ENCODE measurements at regions not wholly inside any gene's neighbourhood (a gene's known extent, or its start where the extent isn't known, plus 50 kb on each side); places are given as distances from the start of the nearest gene placed in this dataset.
"Not testable (repeated sequence)": the region's sequence is repeated elsewhere in the genome, so short reads cannot be mapped to it uniquely, and the experiment has no call there.

GRCh38 chr13:79915114-79915811 is 425.7 kb downstream of the SPRY2 start:
- no peak for DNase-seq (ENCODE audit: low spot score)

- no peak for DNase-seq (ENCODE audit: low spot score)
These were observed 427.6 kb downstream of the SPRY2 start for GRCh38 chr13:79913141-79913827.

GRCh38 chr13:79912403-79912802 is 428.5 kb downstream of the SPRY2 start:
- no peak for DNase-seq (ENCODE audit: low spot score)

- no peak for DNase-seq (ENCODE audit: low spot score)
These were observed 429.9 kb downstream of the SPRY2 start for GRCh38 chr13:79910875-79911540.

- DNase-seq (ENCODE audit: low spot score): no peak
These were observed 428.7 kb downstream of the NDFIP2 start for GRCh38 chr13:79909644-79910043.

- no peak for DNase-seq (ENCODE audit: low spot score)
These were observed 427.4 kb downstream of the NDFIP2 start for GRCh38 chr13:79908381-79908780.

- no peak for DNase-seq (ENCODE audit: low spot score)
These were observed 426.6 kb downstream of the NDFIP2 start for GRCh38 chr13:79907527-79907926.

- no peak for DNase-seq (ENCODE audit: low spot score)
These were observed 425.4 kb downstream of the NDFIP2 start for GRCh38 chr13:79906345-79906744.

- DNase-seq (ENCODE audit: low spot score): no peak
These were observed 424.1 kb downstream of the NDFIP2 start for GRCh38 chr13:79905018-79905417.

- DNase-seq (ENCODE audit: low spot score): no peak
These were observed 423.6 kb downstream of the NDFIP2 start for GRCh38 chr13:79904581-79904980.

- DNase-seq (ENCODE audit: low spot score): no peak
These were observed 420.4 kb downstream of the NDFIP2 start for GRCh38 chr13:79901336-79901735.

GRCh38 chr13:79900356-79900755 is 419.4 kb downstream of the NDFIP2 start:
- DNase-seq (ENCODE audit: low spot score): no peak

- DNase-seq (ENCODE audit: low spot score): no peak
These were observed 418.0 kb downstream of the NDFIP2 start for GRCh38 chr13:79898996-79899395.

- DNase-seq (ENCODE audit: low spot score): no peak
These were observed 417.4 kb downstream of the NDFIP2 start for GRCh38 chr13:79898202-79898826.

GRCh38 chr13:79896851-79897250 is 415.9 kb downstream of the NDFIP2 start:
- DNase-seq (ENCODE audit: low spot score): no peak

GRCh38 chr13:79895416-79895815 is 414.5 kb downstream of the NDFIP2 start:
- no peak for DNase-seq (ENCODE audit: low spot score)

- DNase-seq (ENCODE audit: low spot score): not testable (repeated sequence)
These were observed 406.3 kb downstream of the NDFIP2 start for GRCh38 chr13:79887278-79887677.

- DNase-seq (ENCODE audit: low spot score): no peak
These were observed 405.6 kb downstream of the NDFIP2 start for GRCh38 chr13:79886601-79887000.

GRCh38 chr13:79884890-79885289 is 403.9 kb downstream of the NDFIP2 start:
- DNase-seq (ENCODE audit: low spot score): no peak

GRCh38 chr13:79883216-79883615 is 402.3 kb downstream of the NDFIP2 start:
- DNase-seq (ENCODE audit: low spot score): no peak

GRCh38 chr13:79880818-79881217 is 399.9 kb downstream of the NDFIP2 start:
- DNase-seq (ENCODE audit: low spot score): no peak

Data from mucosa of gallbladder (tissue), 1 donor.